H9 (cell line): ENCODE measurements at regions not wholly inside any gene's neighbourhood (a gene's known extent, or its start where the extent isn't known, plus 50 kb on each side); places are given as distances from the start of the nearest gene placed in this dataset.

Experiments
- DNase-seq: peaks from one replicate; pipeline ENCODE4 v3.0.0-alpha.2; 2017
- H2AFZ ChIP-seq: one replicate; pipeline ENCODE4 v1.6.1; 2013; ENCODE audit warnings: mild to moderate bottlenecking, low read length, control low read depth, moderate library complexity
- H2AK5ac ChIP-seq: 2 replicates; pipeline ENCODE4 v1.6.1; 2013; ENCODE audit warnings: low read length, control low read depth, mixed read lengths; ENCODE audit not compliant: insufficient read length
- H2BK120ac ChIP-seq: one replicate; pipeline ENCODE4 v1.6.1; 2013; ENCODE audit warnings: low read depth, mild to moderate bottlenecking, low read length, control low read depth, inconsistent platforms; ENCODE audit not compliant: poor library complexity, severe bottlenecking
- H2BK12ac ChIP-seq: 2 replicates; pipeline ENCODE4 v1.6.1; 2013; ENCODE audit warnings: low read length, control low read depth, mixed read lengths, low read depth; ENCODE audit not compliant: insufficient read length
- H2BK15ac ChIP-seq: 2 replicates; pipeline ENCODE4 v1.6.1; 2013; ENCODE audit warnings: low read depth, low read length, control low read depth
- H2BK20ac ChIP-seq: one replicate; pipeline ENCODE4 v1.6.1; 2013; ENCODE audit warnings: low read depth, mild to moderate bottlenecking, low read length, control low read depth, inconsistent platforms; ENCODE audit not compliant: poor library complexity, severe bottlenecking
- H2BK5ac ChIP-seq: 2 replicates; pipeline ENCODE4 v1.6.1; 2013; ENCODE audit warnings: low read length, control low read depth, mixed read lengths; ENCODE audit not compliant: insufficient read length
- H3K14ac ChIP-seq: 2 replicates; pipeline ENCODE4 v1.6.1; 2013; ENCODE audit warnings: low read length, control low read depth; ENCODE audit not compliant: insufficient read depth
- H3K18ac ChIP-seq: 2 replicates; pipeline ENCODE4 v1.6.1; 2013; ENCODE audit warnings: low read depth, mild to moderate bottlenecking, mixed read lengths, low read length, control low read depth; ENCODE audit not compliant: insufficient read length
- H3K23ac ChIP-seq: 2 replicates; pipeline ENCODE4 v1.6.1; 2013; ENCODE audit warnings: low read length, control low read depth, mixed read lengths, low read depth; ENCODE audit not compliant: insufficient read length
- H3K23me2 ChIP-seq: 2 replicates; pipeline ENCODE4 v1.6.1; 2013; ENCODE audit warnings: low read depth, mild to moderate bottlenecking, mixed read lengths, low read length, control low read depth; ENCODE audit not compliant: insufficient read length, poor library complexity, severe bottlenecking
- H3K27ac ChIP-seq: 2 replicates; pipeline ENCODE4 v1.5.1; 2013; ENCODE audit warnings: low read length, control low read depth, mixed read lengths, low read depth; ENCODE audit not compliant: insufficient read length
- H3K27me3 ChIP-seq: 2 replicates; pipeline ENCODE4 v1.6.1; 2013; ENCODE audit warnings: low read length, control low read depth, inconsistent platforms; ENCODE audit not compliant: insufficient read depth
- H3K4ac ChIP-seq: 2 replicates; pipeline ENCODE4 v1.6.1; 2013; ENCODE audit warnings: low read depth, mild to moderate bottlenecking, control low read depth, inconsistent platforms, low read length, moderate library complexity
- H3K4me1 ChIP-seq: 2 replicates; pipeline ENCODE4 v1.6.1; 2013; ENCODE audit warnings: low read length, control low read depth, inconsistent platforms; ENCODE audit not compliant: insufficient read depth
- H3K4me2 ChIP-seq: 2 replicates; pipeline ENCODE4 v1.6.1; 2013; ENCODE audit warnings: low read length, control low read depth, mixed read lengths; ENCODE audit not compliant: insufficient read length, insufficient read depth
- H3K56ac ChIP-seq: 2 replicates; pipeline ENCODE4 v1.6.1; 2013; ENCODE audit warnings: low read depth, mild to moderate bottlenecking, mixed read lengths, low read length, control low read depth; ENCODE audit not compliant: insufficient read length
- H3K79me1 ChIP-seq: 2 replicates; pipeline ENCODE4 v1.6.1; 2013; ENCODE audit warnings: low read depth, mild to moderate bottlenecking, moderate library complexity, low read length, control low read depth, inconsistent platforms; ENCODE audit not compliant: insufficient read depth, poor library complexity, severe bottlenecking
- H3K79me2 ChIP-seq: 2 replicates; pipeline ENCODE4 v1.6.1; 2013; ENCODE audit warnings: low read length, control low read depth, inconsistent platforms; ENCODE audit not compliant: insufficient read depth
- H3K9ac ChIP-seq: 2 replicates; pipeline ENCODE4 v1.6.1; 2013; ENCODE audit warnings: low read length, control low read depth, mixed read lengths; ENCODE audit not compliant: insufficient read length; ENCODE audit errors: extremely low read depth
- H3K9me3 ChIP-seq: one replicate; pipeline ENCODE4 v1.6.1; 2013; ENCODE audit warnings: low read depth, low read length, inconsistent platforms; ENCODE audit not compliant: control insufficient read depth
- H3T11ph ChIP-seq: one replicate; pipeline ENCODE4 v1.6.1; 2013; ENCODE audit warnings: mild to moderate bottlenecking, low read length, control low read depth, inconsistent platforms
- H4K20me1 ChIP-seq: one replicate; pipeline ENCODE4 v1.6.1; 2013; ENCODE audit not compliant: control insufficient read depth, insufficient read length, insufficient read depth
- H4K5ac ChIP-seq: 2 replicates; pipeline ENCODE4 v1.6.1; 2013; ENCODE audit warnings: low read depth, mild to moderate bottlenecking, mixed read lengths, low read length, control low read depth; ENCODE audit not compliant: insufficient read length
- H4K8ac ChIP-seq: replicated peaks from 2 replicates; pipeline ENCODE4 v1.6.1; 2013; ENCODE audit warnings: low read length, control low read depth, mixed read lengths, low read depth; ENCODE audit not compliant: insufficient read length
- H4K91ac ChIP-seq: 2 replicates; pipeline ENCODE4 v1.6.1; 2013; ENCODE audit warnings: low read depth, mild to moderate bottlenecking, moderate library complexity, mixed read lengths, low read length, control low read depth; ENCODE audit not compliant: insufficient read length
- H3K27ac Mint-ChIP-seq, 3 experiments: 2 replicates in 2 of 3; 3 replicates in 1 of 3; pipeline ENCODE4 v1.8.0; 2020 to 2021; ENCODE audit warnings: mixed read lengths in 3 of 3, mild to moderate bottlenecking in 1 of 3, moderate library complexity in 1 of 3
- H3K27me3 Mint-ChIP-seq: 2 replicates; pipeline ENCODE4 v1.8.0; 2021; ENCODE audit warnings: low read depth, mild to moderate bottlenecking, moderate library complexity, mixed read lengths
- H3K36me3 Mint-ChIP-seq, 3 experiments: 2 replicates in 2 of 3; 3 replicates in 1 of 3; pipeline ENCODE4 v1.8.0; 2020 to 2021; ENCODE audit warnings: low read depth in 3 of 3, mixed read lengths in 3 of 3; ENCODE audit not compliant: insufficient read depth in 1 of 3
- H3K4me1 Mint-ChIP-seq, 2 experiments: 2 replicates each; pipeline ENCODE4 v1.8.0; 2020; ENCODE audit warnings: mixed read lengths in 2 of 2
- H3K4me3 Mint-ChIP-seq, 2 experiments: 2 replicates in 1 of 2; 3 replicates in 1 of 2; pipeline ENCODE4 v1.8.0; 2020 to 2021; ENCODE audit warnings: mild to moderate bottlenecking in 2 of 2, mixed read lengths in 2 of 2, moderate library complexity in 1 of 2
- H3K9me3 Mint-ChIP-seq, 2 experiments: 2 replicates in 1 of 2; 3 replicates in 1 of 2; pipeline ENCODE4 v1.8.0; 2020; ENCODE audit warnings: mild to moderate bottlenecking in 2 of 2, mixed read lengths in 2 of 2, moderate library complexity in 1 of 2
- WGBS: extraction: QIAGEN DNeasy Blood & Tissue Kit; methylation state at CpG from one replicate; pipeline ENCODE4 v1.1.7; 2013; ENCODE audit warnings: missing lambda C conversion rate, low lambda C conversion rate, mixed read lengths; ENCODE audit not compliant: insufficient read length; ENCODE audit errors: extremely low coverage; 5-methylcytosine and 5-hydroxymethylcytosine counted together
- TF ChIP-seq, protein P1 (sequence below): fragments of 200-600 bp; sonication (generic); conservative IDR thresholded peaks from 3 replicates; pipeline ENCODE4 v1.8.0; 2021; ENCODE audit warnings: antibody characterized with exemption, mild to moderate bottlenecking

DNA sequence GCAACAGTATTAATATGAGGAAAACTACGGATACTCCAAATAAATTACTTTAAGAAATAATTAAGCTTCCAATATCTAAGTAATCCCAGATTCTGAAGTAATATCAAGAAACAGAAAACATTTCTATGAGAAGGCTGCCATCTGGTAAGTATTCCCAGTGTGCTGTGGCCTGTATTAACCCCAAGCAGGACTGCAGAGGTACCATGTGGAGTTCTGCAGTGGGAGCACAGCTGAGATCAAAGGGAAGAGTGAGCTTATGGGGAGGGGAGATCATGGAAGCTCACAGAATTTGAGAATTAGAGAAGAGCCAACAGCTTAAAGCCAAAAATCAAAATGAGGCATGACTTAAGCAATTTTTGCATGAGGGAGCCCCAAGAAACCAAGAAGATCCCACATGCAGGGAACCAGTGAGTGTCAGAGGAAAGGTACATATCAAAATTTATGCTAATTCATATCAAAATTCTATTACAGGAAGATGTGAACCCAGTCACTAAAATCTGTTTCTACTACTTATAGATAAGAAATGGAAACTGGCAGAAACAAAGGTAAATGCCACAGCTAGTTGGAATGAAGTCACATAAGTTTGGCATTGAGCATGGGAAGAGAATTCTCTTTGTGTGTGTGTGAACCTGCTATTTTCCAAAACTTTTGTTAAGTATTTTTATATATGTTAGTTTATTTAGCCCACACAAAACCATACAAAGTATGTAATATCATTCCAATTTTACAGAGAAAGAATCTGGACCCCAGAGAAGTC is 62.6 kb upstream of the KITLG start:
- Mint-ChIP-seq H3K27ac (no peak overlapping the region), H3K4me3 (no peak overlapping the region), H3K27me3 (no peaks in the 10 kb centered on the region; the same call in 1 of the 2 replicates), H3K36me3 (no peaks in the 10 kb centered on the region), H3K9me3 (no peaks in the 10 kb centered on the region), H3K4me1 (peaks cover 7 to 11% of the 10 kb centered on the region in 2 experiments)
- Histone ChIP-seq H3K4me2 (no peak overlapping the region), H4K8ac (no peak overlapping the region), H3K23me2 (no peaks in the 10 kb centered on the region), H2AFZ (no peak overlapping the region), H3K56ac (no peak overlapping the region), H3T11ph (no peak overlapping the region), H2BK15ac (no peak overlapping the region), H2AK5ac (no peak overlapping the region), H2BK120ac (no peak overlapping the region), H3K9ac (no peak overlapping the region), H2BK5ac (no peak overlapping the region), H3K9me3 (no peaks in the 10 kb centered on the region), H2BK20ac (no peak overlapping the region), H3K4ac (no peak overlapping the region), H4K5ac (no peak overlapping the region), H3K4me1 (no peaks in the 10 kb centered on the region), H4K20me1 (no peaks in the 10 kb centered on the region), H2BK12ac (no peak overlapping the region), H3K79me2 (no peaks in the 10 kb centered on the region), H3K14ac (no peak overlapping the region), H4K91ac (no peak overlapping the region), H3K23ac (no peak overlapping the region), H3K18ac (no peak overlapping the region), H3K27ac (no peak overlapping the region), H3K27me3 (no peaks in the 10 kb centered on the region), H3K79me1 (no peaks in the 10 kb centered on the region)
- TF ChIP-seq, protein P1, sequence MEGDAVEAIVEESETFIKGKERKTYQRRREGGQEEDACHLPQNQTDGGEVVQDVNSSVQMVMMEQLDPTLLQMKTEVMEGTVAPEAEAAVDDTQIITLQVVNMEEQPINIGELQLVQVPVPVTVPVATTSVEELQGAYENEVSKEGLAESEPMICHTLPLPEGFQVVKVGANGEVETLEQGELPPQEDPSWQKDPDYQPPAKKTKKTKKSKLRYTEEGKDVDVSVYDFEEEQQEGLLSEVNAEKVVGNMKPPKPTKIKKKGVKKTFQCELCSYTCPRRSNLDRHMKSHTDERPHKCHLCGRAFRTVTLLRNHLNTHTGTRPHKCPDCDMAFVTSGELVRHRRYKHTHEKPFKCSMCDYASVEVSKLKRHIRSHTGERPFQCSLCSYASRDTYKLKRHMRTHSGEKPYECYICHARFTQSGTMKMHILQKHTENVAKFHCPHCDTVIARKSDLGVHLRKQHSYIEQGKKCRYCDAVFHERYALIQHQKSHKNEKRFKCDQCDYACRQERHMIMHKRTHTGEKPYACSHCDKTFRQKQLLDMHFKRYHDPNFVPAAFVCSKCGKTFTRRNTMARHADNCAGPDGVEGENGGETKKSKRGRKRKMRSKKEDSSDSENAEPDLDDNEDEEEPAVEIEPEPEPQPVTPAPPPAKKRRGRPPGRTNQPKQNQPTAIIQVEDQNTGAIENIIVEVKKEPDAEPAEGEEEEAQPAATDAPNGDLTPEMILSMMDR: no peak
- WGBS: no CpG with 5 or more reads among the region's 1 CpG
- no peak for DNase-seq
